ENCODE measurements at regions not wholly inside any gene's neighbourhood (a gene's known extent, or its start where the extent isn't known, plus 50 kb on each side); places are given as distances from the start of the nearest gene placed in this dataset.

- Histone ChIP-seq H3K27me3 (ENCODE audit: control insufficient read depth in 2 of 2, insufficient read depth in 2 of 2, low read length in 2 of 2) (no peaks in the 10 kb centered on the region), H4K20me1 (replicated peaks; ENCODE audit: control insufficient read depth, insufficient read depth, low read length) (no peaks in the 10 kb centered on the region), H3K4me1 (replicated peaks in 1 of 2; ENCODE audit: control insufficient read depth in 2 of 2, insufficient read depth in 2 of 2, low read length in 2 of 2) (no peaks in the 10 kb centered on the region; a peak in 1 of 5 replicates), H3K9me1 (ENCODE audit: control insufficient read depth, insufficient read depth, low read length) (no peaks in the 10 kb centered on the region), H3K79me2 (ENCODE audit: control insufficient read depth, insufficient read depth, low read length) (no peaks in the 10 kb centered on the region), H3K36me3 (ENCODE audit: control insufficient read depth, insufficient read depth, low read length) (no peaks in the 10 kb centered on the region), H3K27ac (ENCODE audit: extremely low read depth, low read depth, low read length) (no peak overlapping the region), H3K4me3 (no peak overlapping the region), H3K4me2 (ENCODE audit: insufficient read depth, low read length) (no peak overlapping the region), H3K9me3 (replicated peaks; ENCODE audit: control insufficient read depth, insufficient read depth, low read depth, low read length) (no peaks in the 10 kb centered on the region), H2AFZ (ENCODE audit: low read depth, low read length) (no peak overlapping the region), H3K9ac (ENCODE audit: insufficient read depth in 1 of 2, low read depth in 2 of 2, low read length in 2 of 2) (no peak overlapping the region)
- TF ChIP-seq RREB1 (CRISPR knock-in tag; IDR thresholded peaks at IDR 0.05) (no peak), HBP1 (CRISPR knock-in tag; IDR thresholded peaks at IDR 0.05) (no peak)
- BruUV-seq (replicated peaks): no TSS peak
- ATAC-seq (no peak), DNase-seq (ENCODE audit: extremely low read depth in 1 of 4, low spot score in 3 of 4) (no peak), FAIRE-seq (no peak)
- WGBS (ENCODE audit: insufficient coverage, low coverage, missing lambda C conversion rate): 46% methylated on average over 5 of the region's 5 CpGs
- POLR2A ChIA-PET: interaction anchor here (0.5 to 1.0 kb wide), 2 partner anchors 8 to 463 kb away, joined by 3 to 4 read pairs; no protein-coding TSS in a partner anchor
- intact Hi-C loops (cut with micrococcal nuclease): no loop called here
- in situ Hi-C loops (cut with MboI): no loop called here
- CTCF ChIA-PET (ENCODE audit: low intra/inter-chr PET ratio): no interaction called here
These were observed 94.9 kb upstream of the KIF26B start for GRCh38 chr1:245059806-245060424.

Data from K562 (cell line).